DMS 273 (cell line): ENCODE measurements at regions not wholly inside any gene's neighbourhood (a gene's known extent, or its start where the extent isn't known, plus 50 kb on each side); places are given as distances from the start of the nearest gene placed in this dataset.
A peak's percentile ranks its signal among the peaks of the same experiment; 100 is the strongest.
"Not testable (repeated sequence)": the region's sequence is repeated elsewhere in the genome, so short reads cannot be mapped to it uniquely, and the experiment has no call there.

ENCODE experiments used
- DNase-seq: peaks from one replicate; lab custom pipeline; 2025; ENCODE audit not compliant: unreplicated experiment; lab: John Stamatoyannopoulos, UW

GRCh38 chr9:100794738-100795269, 216.9 kb downstream of the CAVIN4 start:
- no peak for DNase-seq

GRCh38 chr9:100803956-100804355, 224.6 kb upstream of the PLPPR1 start:
- DNase-seq: no peak

DNA sequence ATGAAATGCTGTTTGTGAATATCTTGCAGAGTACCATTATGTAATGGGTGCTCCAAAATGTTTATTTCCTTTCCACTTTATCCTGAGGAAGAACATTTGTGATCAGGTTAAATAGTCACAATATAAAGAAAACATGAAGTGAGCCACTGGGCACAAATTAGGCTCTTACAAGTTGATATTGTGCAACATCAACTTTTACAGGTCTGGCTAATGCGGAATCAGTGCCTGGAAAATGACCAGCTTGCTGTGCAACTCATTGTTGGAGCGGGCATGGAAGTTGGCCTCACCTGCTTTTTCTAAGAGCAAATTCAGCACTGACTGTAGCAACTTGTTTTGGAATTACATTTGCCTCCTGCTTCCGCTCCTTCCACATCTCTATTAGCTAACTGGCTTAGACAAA, 216.9 kb upstream of the PLPPR1 start:
- DNase-seq: no peak

DNA sequence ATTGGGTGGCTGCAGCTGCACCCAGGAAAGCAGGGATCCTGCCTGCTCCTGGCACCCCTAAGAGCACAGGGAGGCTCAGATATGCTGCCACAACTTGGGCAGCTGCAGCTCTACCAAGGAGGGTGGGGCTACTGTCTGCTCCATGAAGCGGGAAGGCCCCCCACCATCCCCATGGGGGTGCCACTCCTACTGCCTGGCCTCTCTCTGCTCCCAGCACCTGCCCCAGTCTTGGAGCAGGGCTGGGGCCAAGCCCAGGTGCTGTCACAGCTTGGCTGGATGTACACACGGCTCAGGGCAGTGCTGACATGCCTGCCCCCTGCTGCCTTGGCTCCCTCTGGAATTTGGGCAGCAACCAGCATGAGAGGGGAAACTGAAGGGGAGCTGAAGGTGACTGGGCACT, 214.7 kb upstream of the PLPPR1 start:
- DNase-seq: no peak

- no peak for DNase-seq
Measured at GRCh38 chr9:100819980-100820379, 208.5 kb upstream of the PLPPR1 start.

DNA sequence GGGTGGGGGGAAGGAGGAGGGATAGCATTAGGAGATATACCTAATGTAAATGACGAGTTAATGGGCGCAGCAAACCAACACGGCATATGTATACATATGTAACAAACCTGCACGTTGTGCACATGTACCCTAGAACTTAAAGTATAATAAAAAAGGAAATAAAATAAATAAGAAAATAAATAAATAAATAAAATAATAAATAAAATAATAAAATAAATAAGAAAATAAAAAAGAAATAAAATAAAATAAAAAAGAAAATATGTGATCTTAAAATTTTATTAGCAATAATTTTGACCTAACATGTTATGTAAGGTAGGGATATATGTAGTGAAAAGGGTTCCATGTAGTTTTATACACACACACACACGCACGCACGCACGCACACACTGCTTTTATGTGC, 195.5 kb upstream of the PLPPR1 start:
- not testable (repeated sequence) for DNase-seq

- no peak for DNase-seq
Measured at GRCh38 chr9:100838857-100839256, 189.7 kb upstream of the PLPPR1 start.

- DNase-seq: no peak
Measured at GRCh38 chr9:100848726-100849125, 179.8 kb upstream of the PLPPR1 start.

DNA sequence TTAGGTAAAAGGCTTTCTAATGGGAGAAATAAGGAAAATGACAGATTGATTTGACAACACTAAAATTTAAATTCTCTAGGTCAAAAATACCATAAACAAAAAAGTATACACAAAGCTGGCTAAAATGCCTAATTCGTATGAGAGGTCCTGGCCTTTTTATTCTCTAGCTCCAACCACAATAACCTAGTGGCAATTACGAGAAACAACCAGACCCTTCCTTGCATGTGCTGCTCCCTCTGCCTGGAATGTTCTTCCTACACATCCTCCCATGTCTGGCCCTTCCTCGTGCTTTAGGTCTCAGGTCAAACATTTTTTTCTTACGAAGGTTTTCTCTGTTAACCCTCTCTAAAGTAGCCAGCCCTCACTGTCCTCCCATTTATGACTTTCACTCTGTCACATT, 176.4 kb upstream of the PLPPR1 start:
- no peak for DNase-seq

GRCh38 chr9:100856238-100856637, 172.3 kb upstream of the PLPPR1 start:
- DNase-seq: peak; percentile 38

DNA sequence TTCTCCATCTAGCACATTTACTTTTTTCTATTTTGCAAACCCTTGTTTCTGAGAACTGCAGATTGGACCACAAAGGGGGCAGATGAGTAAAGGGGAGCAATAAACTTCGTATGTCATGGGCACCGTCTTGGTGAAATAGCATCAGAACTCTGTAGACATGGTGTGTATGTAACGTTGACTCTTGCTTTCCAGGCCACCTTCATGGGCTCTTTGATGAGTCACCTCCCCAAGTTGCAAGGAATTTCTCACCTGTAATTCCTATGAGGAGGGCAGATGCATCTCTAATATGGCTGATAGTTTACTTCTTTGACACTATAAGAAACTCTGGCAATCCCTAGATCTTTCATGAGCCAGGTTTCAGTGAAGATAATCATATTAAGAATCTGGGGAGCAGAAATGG, 163.4 kb upstream of the PLPPR1 start:
- no peak for DNase-seq

DNA sequence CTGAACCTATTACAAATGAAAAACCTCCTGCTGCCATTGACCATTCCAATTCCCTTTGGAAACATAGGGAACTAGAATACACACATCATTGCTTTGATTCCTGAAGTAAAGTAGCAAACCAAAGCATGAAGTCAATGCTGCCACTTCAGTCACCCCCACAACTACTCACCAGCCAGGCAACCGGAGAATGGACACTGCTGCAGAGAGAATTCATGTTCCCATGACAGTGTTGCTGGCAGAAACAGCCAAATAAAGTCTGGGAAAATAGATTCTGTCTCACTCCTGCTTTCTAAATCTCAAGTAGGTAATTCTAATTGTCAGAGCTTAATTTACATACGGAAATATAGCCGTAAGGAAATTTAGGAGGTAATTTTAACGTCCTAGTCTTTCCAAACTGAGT, 162.9 kb upstream of the PLPPR1 start:
- no peak for DNase-seq

DNA sequence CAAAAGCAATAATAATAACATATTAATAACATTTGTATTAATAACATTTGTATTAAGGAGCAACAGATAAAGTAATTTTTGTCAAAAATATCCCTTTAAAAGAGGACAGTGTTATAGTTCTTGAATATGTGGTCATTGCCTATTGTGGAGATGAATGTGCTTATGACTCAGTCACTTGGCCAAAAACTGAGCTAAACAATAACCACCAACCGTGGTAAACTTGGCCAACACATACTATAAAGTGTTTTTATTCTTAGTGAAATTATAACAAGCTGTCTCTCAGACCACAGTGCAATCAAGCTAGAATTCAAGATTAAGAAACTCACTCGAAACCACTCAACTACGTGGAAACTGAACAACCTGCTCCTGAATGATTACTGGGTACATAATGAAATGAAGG, 159.2 kb upstream of the PLPPR1 start:
- DNase-seq: no peak

DNA sequence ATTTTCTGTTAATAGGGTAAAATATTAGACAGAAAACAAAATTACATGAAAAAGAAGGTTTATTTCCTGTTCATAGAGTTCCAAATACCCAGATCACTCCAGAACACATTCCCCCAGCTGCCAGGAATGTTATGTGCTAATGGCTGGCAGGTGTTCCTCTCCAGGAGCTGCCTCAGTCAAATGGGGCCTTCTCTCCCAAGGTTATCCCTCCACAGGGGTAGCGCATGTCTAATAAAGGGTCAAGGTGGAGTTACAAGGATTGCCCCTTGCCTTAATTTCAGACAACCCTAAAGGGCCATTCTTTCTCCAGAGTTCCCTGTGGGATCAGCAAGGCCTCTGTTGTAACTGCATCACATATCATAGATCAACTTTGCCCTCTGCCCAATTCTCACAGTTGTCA, 148.6 kb upstream of the PLPPR1 start:
- DNase-seq: no peak

- no peak for DNase-seq
Measured at GRCh38 chr9:100880284-100880683, 148.2 kb upstream of the PLPPR1 start.

- DNase-seq: peak; percentile 33
Measured at GRCh38 chr9:100884518-100884917, 144.0 kb upstream of the PLPPR1 start.

DNA sequence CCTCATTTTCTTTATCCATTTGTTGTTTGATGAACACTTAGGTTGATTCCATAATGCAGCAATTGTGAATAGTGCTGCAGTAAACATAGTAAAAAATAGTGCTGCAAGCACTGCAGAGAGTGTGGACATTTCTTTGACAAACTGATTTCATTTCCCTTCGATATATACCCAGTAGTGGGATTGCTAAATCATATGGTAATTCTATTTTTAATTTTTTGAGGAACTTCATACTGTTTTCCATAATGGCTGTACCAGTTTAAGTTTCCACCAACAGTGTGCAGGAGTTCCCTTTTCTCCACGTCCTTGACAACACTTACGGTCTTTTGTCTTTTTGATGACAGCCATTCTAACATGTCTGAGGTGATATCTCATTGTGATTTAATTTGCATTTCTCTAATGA, 138.2 kb upstream of the PLPPR1 start:
- no peak for DNase-seq

- peak; percentile 38 for DNase-seq
Measured at GRCh38 chr9:100911273-100911672, 117.3 kb upstream of the PLPPR1 start.

- no peak for DNase-seq
Measured at GRCh38 chr9:100913257-100913656, 115.3 kb upstream of the PLPPR1 start.

- no peak for DNase-seq
Measured at GRCh38 chr9:100914266-100914665, 114.3 kb upstream of the PLPPR1 start.

GRCh38 chr9:100919506-100919905, 109.0 kb upstream of the PLPPR1 start:
- DNase-seq: peak; percentile 25

DNA sequence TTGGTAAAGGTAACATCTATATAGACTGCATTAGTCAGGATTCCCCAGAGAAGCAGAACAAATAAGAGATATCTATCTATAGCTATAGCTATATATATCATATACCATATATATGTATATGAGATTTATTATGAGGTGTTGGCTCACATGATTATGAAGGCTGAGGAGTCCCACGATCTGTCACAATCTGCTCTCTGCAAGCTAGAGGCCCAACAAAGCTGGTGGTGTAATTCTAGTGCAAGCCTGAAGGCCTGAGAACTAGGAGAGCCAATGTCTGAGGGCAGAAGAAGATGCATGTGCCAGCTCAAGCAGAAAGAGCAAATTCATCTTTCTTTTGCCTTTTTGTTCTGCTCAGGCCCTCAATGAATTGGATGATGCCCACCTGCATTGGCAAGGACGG, 102.2 kb upstream of the PLPPR1 start:
- no peak for DNase-seq

- DNase-seq: no peak
Measured at GRCh38 chr9:100927763-100928162, 100.8 kb upstream of the PLPPR1 start.

DNA sequence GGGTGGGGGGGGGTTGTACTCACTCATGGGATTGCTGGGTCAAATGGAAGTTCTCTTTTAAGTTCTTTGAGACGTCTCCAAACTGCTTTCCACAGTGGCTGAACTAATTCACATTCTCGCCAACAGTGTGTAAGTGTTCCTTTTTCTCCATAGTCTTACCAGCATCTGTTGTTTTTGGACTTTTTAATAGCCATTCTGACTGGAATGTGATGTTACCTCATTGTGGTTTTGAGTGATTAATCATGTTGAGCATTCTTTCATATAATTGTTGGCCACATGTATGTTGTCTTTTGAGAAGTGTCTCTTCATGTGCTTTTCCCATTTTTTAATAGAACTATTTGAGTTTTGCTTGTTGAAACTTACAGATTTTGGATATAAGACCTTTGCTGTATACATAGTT, 94.9 kb upstream of the PLPPR1 start:
- peak; percentile 7 for DNase-seq
